Left lung (tissue), 4 donors: ENCODE measurements at regions not wholly inside any gene's neighbourhood (a gene's known extent, or its start where the extent isn't known, plus 50 kb on each side); places are given as distances from the start of the nearest gene placed in this dataset.

Experiments used
- ATAC-seq: fragments of 200-7000 bp; cut with Tn5 transposase; one replicate; pipeline ENCODE4 v1.9.1; 2020; ENCODE audit warnings: moderate library complexity
- DNase-seq, 4 donors: peaks; one replicate each; pipeline ENCODE4 v3.0.0-alpha.2; 2013 to 2020
- H3K27ac ChIP-seq, 2 donors: fragments of 200-600 bp; sonication (generic) in 1 of 2; one replicate each; pipeline versions ENCODE4 v1.5.0 to v1.8.0; 2020 to 2021
- H3K27me3 ChIP-seq, 2 donors: fragments of 200-600 bp; sonication (generic) in 1 of 2; one replicate each; pipeline versions ENCODE4 v1.5.0 to v1.8.0; 2020 to 2021
- H3K36me3 ChIP-seq, 2 donors: fragments of 200-600 bp; sonication (generic) in 1 of 2; one replicate each; pipeline versions ENCODE4 v1.5.0 to v1.8.0; 2020 to 2021
- H3K4me1 ChIP-seq, 2 donors: fragments of 200-600 bp; one replicate each; pipeline ENCODE4 v1.8.0; 2021
- H3K4me3 ChIP-seq, 2 donors: fragments of 200-600 bp; sonication (generic) in 1 of 2; one replicate each; pipeline versions ENCODE4 v1.5.0 to v1.8.0; 2020 to 2021; ENCODE audit warnings: mild to moderate bottlenecking in 1 of 2
- H3K9me3 ChIP-seq, 2 donors: fragments of 200-600 bp; sonication (generic) in 1 of 2; one replicate each; pipeline versions ENCODE4 v1.5.0 to v1.8.0; 2020 to 2021
- CTCF ChIP-seq, 2 donors: fragments of 200-600 bp; sonication (generic) in 1 of 2; IDR thresholded peaks; one replicate each; pipeline versions ENCODE4 v1.5.0 to v1.8.0; 2021; ENCODE audit warnings: antibody characterized with exemption in 2 of 2
- intact Hi-C, 2 donors: fragments of 100-400 bp; cut with DNase I; formaldehyde crosslinking; loops; one replicate each; pipeline versions ENCODE4 v1.11.2 to v1.14.2; 2022
- donor health status: DM: no; HTN: yes; CAD: no.
- donor health status: DM: no; HTN: no; CAD: no.

- Histone ChIP-seq H3K4me3 (no peak overlapping the region), H3K27ac (no peak overlapping the region), H3K4me1 (no peaks in the 10 kb centered on the region), H3K36me3 (no peaks in the 10 kb centered on the region), H3K27me3 (no peaks in the 10 kb centered on the region), H3K9me3 (no peaks in the 10 kb centered on the region)
- ATAC-seq (no peak), DNase-seq (no peak)
- intact Hi-C loops: no loop called here
- TF ChIP-seq CTCF (IDR thresholded peaks at IDR 0.05): no peak
Observed at GRCh38 chr15:25969886-25970285, 106.8 kb upstream of the ATP10A start.

- intact Hi-C loops: no loop called here
- no peak for TF ChIP-seq CTCF (IDR thresholded peaks at IDR 0.05)
Observed at GRCh38 chr15:25967116-25967515, 104.0 kb upstream of the ATP10A start.

DNA sequence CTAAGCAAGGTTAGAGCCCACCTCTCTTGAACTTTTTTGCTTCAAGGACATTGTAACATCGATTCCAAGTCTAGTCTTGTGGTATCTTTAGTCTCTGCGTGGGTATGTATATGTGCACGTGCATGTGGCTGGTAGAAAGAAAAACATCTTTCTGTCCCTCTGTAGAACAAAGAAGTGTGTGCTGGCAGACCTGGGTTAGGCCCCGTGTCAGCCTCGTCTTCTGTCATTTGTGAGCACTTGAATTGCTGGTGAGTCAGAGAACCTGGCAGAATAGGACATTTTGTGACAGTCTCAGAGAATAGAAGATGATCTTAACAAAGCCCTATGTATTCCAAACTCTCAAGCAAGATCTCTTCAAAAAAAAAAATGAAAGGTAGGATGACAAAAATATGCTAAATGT lies 102.2 kb upstream of the ATP10A start:
- H3K36me3 ChIP-seq: no peaks in the 10 kb centered on the region
- no peaks in the 10 kb centered on the region for H3K4me1 ChIP-seq
- no peak for ATAC-seq
- H3K9me3 ChIP-seq: peaks cover 0 to 3% of the 10 kb centered on the region in 2 donors
- H3K4me3 ChIP-seq: no peak overlapping the region
- intact Hi-C loops: no loop called here
- no peak for DNase-seq
- TF ChIP-seq CTCF (IDR thresholded peaks at IDR 0.05): no peak
- H3K27me3 ChIP-seq: no peaks in the 10 kb centered on the region
- no peak overlapping the region for H3K27ac ChIP-seq

More at GRCh38 chr15:25967116-25967515, 104.0 kb upstream of the ATP10A start:
- DNase-seq (no peak), ATAC-seq (no peak)
- peaks cover 0 to 3% of the 10 kb centered on the region in 2 donors for H3K9me3 ChIP-seq
- H3K27ac ChIP-seq: no peak overlapping the region
- H3K27me3 ChIP-seq: no peaks in the 10 kb centered on the region
- no peaks in the 10 kb centered on the region for H3K4me1 ChIP-seq
- no peak overlapping the region for H3K4me3 ChIP-seq
- no peaks in the 10 kb centered on the region for H3K36me3 ChIP-seq

DNA sequence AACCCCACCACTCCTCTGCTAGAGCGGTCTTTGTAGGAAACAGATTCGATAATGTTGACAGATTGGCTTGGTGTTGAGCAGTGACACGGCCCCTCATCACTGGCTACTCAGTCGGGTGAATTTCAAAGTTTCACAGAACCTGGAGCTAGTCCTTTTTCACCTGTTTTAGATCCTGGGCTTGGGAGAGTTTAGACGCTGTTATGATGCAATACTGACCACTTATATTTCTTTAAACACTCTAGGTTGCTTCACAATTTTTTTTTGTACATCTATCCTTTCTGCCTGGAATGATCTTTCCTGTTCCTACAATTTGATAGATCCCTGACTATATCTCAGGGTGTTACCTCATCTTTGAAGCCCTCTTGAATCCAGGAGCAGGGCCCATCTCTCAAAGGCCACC lies 97.1 kb upstream of the ATP10A start:
- ATAC-seq: no peak
- no peak for TF ChIP-seq CTCF (IDR thresholded peaks at IDR 0.05)
- Histone ChIP-seq H3K36me3 (no peaks in the 10 kb centered on the region), H3K27me3 (no peaks in the 10 kb centered on the region), H3K9me3 (peaks cover 0 to 3% of the 10 kb centered on the region in 2 donors), H3K4me3 (no peak overlapping the region), H3K27ac (no peak overlapping the region), H3K4me1 (no peaks in the 10 kb centered on the region)
- intact Hi-C loops: no loop called here
- DNase-seq: no peak

- H3K27ac ChIP-seq: no peak overlapping the region
- no peak overlapping the region for H3K4me3 ChIP-seq
- intact Hi-C loops: no loop called here
- ATAC-seq (no peak), DNase-seq (no peak)
- peaks cover 0 to 3% of the 10 kb centered on the region in 2 donors for H3K9me3 ChIP-seq
- no peaks in the 10 kb centered on the region for H3K36me3 ChIP-seq
- no peaks in the 10 kb centered on the region for H3K4me1 ChIP-seq
- H3K27me3 ChIP-seq: no peaks in the 10 kb centered on the region
- no peak for TF ChIP-seq CTCF (IDR thresholded peaks at IDR 0.05)
Observed at GRCh38 chr15:25959100-25959499, 96.0 kb upstream of the ATP10A start.
